ENCODE measurements at regions not wholly inside any gene's neighbourhood (a gene's known extent, or its start where the extent isn't known, plus 50 kb on each side); places are given as distances from the start of the nearest gene placed in this dataset.
A peak's percentile ranks its signal among the peaks of the same experiment; 100 is the strongest.

GRCh38 chr12:23399402-23399933, 550.0 kb downstream of the SOX5 start:
- DNase-seq = no peak

- DNase-seq = no peak
Measured at GRCh38 chr12:23415180-23415579, 534.3 kb downstream of the SOX5 start.

GRCh38 chr12:23421556-23421955, 527.9 kb downstream of the SOX5 start:
- no peak for DNase-seq

- DNase-seq = no peak
Measured at GRCh38 chr12:23423097-23423687, 526.3 kb downstream of the SOX5 start.

- DNase-seq = no peak
Measured at GRCh38 chr12:23423796-23424195, 525.7 kb downstream of the SOX5 start.

GRCh38 chr12:23424685-23425084, 524.8 kb downstream of the SOX5 start:
- no peak for DNase-seq

GRCh38 chr12:23426328-23426727, 523.1 kb downstream of the SOX5 start:
- DNase-seq = no peak

- no peak for DNase-seq
Measured at GRCh38 chr12:23428758-23429157, 520.7 kb downstream of the SOX5 start.

GRCh38 chr12:23431006-23431405, 518.5 kb downstream of the SOX5 start:
- no peak for DNase-seq

GRCh38 chr12:23433121-23433520, 516.3 kb downstream of the SOX5 start:
- DNase-seq = no peak

- DNase-seq = no peak
Measured at GRCh38 chr12:23434154-23434553, 515.3 kb downstream of the SOX5 start.

- no peak for DNase-seq
Measured at GRCh38 chr12:23446746-23447145, 502.7 kb downstream of the SOX5 start.

GRCh38 chr12:23450810-23451209, 498.7 kb downstream of the SOX5 start:
- no peak for DNase-seq

- DNase-seq = no peak
Measured at GRCh38 chr12:23455283-23455682, 494.2 kb downstream of the SOX5 start.

GRCh38 chr12:23458640-23459039, 490.8 kb downstream of the SOX5 start:
- no peak for DNase-seq

GRCh38 chr12:23462546-23462945, 486.9 kb downstream of the SOX5 start:
- DNase-seq = no peak

GRCh38 chr12:23463172-23463571, 486.3 kb downstream of the SOX5 start:
- DNase-seq = no peak

GRCh38 chr12:23464241-23464812, 485.1 kb downstream of the SOX5 start:
- DNase-seq = no peak

GRCh38 chr12:23472329-23472971, 477.0 kb downstream of the SOX5 start:
- peak; percentile 59 for DNase-seq

- no peak for DNase-seq
Measured at GRCh38 chr12:23473071-23473470, 476.4 kb downstream of the SOX5 start.

- DNase-seq = no peak
Measured at GRCh38 chr12:23474438-23474976, 475.0 kb downstream of the SOX5 start.
